ENCODE measurements at regions not wholly inside any gene's neighbourhood (a gene's known extent, or its start where the extent isn't known, plus 50 kb on each side); places are given as distances from the start of the nearest gene placed in this dataset.
"Not testable (repeated sequence)": the region's sequence is repeated elsewhere in the genome, so short reads cannot be mapped to it uniquely, and the experiment has no call there.

DNA sequence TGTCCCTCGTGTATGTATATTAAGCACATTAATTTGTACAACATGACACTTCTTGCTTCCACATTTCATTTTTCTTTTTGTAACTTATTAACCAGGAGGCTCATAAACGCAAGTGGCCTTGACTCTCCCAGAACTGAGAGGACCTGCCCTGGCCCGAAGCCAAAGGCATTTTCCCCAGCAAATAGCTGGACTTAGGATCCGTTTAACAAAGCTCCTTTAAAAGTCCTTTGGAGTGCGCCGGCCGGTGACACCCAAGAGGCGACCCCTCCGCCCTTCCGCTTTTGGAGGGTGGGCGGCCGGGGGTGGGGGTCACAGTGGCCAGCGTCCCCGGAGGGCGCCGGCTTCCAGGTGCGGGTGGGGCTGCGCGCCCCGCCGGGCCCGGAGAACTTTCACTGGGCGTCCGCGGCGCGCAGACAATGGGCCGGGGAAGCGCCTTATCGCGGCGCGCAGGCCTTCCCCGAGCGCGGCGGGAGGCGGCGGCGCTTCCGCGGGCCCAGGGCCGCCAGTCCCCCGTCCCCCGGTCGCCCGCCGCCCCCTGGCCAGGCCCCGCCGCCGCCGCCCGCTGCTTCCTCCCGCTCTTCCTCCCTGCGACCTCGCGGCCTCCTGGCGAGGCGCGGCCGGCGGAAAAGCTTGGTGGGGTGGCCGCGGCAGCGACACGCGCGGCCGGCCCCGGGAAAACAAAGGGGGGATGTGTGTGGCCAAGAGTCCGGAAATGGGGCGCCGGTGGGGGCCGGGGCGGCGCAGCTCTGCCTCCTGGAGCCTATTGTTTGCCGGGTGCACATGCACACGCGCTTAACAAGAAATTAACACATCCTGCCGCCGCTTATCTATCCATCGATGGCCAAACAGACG lies 613.4 kb downstream of the MCTP2 start:
- peak; percentile 61 for DNase-seq (ENCODE audit: low spot score)

DNA sequence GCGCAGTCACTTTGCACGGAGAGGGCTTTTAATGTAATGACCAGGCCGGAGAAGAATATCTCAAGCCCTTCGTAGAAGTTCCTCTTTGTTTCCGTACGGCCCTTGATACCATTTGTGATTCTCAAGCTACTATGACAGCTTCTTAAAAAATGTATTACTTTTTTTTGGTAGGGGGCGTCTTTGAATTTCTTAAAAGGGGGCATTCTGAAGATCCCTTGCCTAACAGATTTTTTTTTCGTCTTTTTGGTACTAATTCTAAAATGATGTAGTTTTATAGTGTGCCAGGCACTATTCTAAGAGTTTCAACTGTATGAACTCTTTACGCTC lies 614.0 kb downstream of the MCTP2 start:
- DNase-seq (ENCODE audit: low spot score) = no peak

DNA sequence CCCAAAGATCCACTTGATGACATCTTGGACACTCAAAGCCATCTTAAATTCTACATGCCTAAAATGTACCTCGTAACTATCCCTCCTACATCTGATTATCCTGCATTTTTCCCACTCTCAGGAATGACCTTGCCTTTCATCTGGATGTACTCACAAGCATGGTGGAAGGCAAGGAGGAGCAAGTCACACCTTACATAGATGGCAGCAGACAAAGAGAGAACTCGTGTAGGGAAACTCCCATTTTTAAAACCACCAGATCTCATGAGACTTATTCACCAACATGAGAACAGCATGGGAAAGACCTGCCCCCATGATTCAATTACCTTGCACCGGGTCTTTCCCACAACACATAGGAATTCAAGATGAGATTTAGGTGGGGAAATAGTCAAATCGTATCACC lies 616.0 kb downstream of the MCTP2 start:
- DNase-seq (ENCODE audit: low spot score) = no peak

DNA sequence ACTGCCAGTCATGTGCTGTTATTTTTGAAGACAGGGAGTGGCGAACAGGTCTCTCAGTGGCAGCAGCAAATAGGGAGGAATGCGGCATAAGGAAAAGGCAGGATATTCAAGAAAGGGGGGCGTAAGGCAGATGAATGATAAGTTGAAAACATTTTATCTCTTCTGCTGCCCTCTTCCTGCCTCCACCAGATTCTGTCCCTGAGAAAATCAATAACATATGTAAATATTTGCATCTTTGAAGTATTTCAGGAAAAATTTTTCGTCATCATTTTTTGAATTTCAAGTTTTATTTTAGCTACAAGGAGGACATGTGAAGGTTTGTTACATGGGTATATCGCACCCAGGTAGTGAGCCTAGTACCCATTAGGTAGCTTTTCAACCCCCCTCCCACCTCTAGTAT lies 616.7 kb downstream of the MCTP2 start:
- DNase-seq (ENCODE audit: low spot score) = no peak

DNA sequence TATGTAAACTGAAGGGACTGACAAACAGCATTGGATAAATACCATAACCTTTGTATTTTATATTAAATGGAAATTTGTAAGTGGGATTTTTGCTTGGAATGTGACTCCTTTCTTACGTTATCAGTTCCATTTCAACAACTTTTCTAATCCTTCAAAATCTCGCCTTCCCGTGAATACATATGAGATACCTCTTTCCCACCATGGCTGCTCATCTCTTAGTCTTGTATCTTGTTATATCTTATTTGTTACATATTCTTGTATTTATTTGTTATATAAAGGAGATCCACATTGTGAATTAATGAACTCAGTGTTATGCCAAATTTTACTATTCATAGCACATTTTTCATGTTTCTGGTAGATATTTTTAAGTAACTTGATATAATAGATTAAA lies 623.7 kb downstream of the MCTP2 start:
- no peak for DNase-seq (ENCODE audit: low spot score)

DNA sequence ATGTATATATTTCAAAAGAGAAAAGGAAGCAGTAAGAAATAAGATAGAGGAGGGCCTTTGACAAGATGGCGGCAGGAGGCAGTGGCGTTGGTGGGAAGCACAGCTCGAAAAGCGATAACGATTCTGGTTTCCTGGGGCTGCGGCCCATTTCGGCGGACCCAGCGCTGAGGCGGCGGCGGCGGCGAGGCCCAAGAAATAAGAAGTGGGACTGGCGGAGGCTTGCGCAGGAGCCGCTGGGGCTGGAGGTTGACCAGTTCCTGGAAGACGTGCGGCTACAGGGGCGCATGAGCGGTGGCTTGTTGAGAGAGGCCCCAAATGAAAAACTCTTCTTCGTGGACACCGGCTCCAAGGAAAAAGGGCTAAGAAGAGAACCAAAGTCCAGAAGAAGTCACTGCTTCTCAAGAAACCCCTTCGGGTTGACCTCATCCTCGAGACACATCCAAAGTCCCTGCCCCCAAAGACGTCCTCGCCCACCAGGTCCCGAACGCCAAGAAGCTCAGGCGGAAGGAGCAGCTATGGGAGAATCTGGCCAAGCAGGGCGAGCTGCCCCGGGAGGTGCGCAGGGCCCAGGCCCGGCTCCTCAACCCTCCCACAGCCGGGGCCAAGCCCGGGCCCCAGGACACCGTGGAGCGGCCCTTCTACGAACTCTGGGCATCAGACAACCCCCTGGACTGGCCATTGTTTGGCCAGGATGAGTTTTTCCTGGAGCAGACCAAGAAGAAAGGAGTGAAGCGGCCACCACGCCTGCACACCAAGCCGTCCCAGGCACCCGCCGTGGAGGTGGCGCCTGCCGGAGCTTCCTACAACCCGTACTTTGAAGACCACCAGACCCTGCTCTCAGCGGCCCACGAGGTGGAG lies 624.3 kb downstream of the MCTP2 start:
- no peak for DNase-seq (ENCODE audit: low spot score)

DNA sequence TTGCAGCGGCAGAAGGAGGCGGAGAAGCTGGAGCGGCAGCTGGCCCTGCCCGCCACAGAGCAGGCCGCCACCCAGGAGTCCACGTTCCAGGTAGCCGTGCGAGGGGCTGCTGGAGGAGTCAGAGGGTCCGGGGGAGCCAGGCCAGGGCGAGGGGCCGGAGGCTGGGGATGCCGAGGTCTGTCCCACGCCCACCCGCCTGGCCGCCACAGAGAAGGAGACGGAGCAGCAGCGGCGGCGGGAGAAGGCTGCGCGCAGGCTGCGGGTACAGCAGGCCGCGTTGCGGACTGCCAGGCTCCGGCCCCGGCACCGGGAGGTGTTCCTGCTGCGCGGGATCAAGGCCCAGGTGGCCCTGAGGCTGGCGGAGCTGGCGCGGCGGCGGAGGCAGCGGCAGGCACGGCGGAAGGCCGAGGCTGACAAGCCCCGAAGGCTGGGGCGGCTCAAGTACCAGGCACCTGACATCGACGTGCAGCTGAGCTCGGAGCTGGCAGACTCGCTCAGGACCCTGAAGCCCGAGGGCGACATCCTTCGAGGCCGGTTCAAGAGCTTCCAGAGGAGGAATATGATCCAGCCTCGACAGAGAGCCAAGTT lies 625.0 kb downstream of the MCTP2 start:
- DNase-seq (ENCODE audit: low spot score) = no peak

DNA sequence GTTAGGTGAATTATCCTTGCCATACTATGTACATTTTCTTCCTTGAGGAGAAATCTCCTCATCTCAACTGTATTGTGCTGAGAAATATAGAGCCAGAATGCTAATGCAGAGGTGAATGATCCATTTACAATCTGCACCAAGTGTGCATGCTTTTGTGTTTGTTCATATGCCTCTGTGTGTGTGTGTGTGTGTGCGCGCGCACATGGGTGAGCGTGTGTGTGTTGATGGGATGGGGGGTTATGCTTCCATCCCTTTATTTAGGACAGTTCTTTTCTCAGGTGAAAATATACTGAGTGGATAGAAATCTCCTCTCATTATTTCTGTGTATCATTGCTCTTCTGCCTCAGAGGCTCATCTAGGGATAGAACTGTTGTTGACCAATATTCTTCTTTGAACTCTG lies 626.1 kb downstream of the MCTP2 start:
- DNase-seq (ENCODE audit: low spot score) = no peak

DNA sequence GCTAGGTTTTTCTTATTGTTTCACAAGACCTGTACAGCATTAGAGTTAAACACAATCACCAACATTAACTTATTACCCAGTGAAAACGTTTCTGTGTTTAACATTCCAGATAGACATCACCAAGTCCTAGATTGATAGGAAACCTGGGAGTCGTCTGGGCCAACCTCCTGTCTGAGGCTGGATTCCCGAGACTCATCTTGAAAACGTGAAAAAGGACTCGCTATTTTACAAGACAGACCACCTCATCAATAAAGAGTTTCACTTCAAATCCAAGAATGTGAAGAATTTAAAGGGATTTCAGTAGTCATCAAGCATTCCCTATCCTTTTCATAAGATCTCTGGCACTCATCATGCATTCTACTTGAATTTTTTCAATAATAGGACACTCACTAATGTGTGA lies 626.6 kb downstream of the MCTP2 start:
- no peak for DNase-seq (ENCODE audit: low spot score)

DNA sequence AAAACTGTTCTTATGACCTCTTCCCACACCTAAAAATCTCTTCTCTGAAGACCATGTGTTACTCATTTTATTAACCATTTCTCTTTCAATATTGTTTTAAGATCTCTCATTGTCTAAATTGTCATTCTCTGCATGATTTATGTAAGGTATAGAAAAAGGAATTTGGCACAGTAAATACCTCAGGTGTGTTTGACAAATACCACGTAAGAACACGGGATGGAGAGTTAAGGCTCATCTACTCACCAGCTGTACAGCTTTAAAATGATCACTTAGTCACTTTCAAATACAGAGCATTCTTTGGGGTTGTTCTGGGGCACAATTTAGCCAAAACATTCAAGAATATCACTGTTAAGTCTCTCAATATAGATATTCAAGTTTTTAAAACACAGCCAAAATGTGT lies 627.1 kb downstream of the MCTP2 start:
- no peak for DNase-seq (ENCODE audit: low spot score)

DNA sequence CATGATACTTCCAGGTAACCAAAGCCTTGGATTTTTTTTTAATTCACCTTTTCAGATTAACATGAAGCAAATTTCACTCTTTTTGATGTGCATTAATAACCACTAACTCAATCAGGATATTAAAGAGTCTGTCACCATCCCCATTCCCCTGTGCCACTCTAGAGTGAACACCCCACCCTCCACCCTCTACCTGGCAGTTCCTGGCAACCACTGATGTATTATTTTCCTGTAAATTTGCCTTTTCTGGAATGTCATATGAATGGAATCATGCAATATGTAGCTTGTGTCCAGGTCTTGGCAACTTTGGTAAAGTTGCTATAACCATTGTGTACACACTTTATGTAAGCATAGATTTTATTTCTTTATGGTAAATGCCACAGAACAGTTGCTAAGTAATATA lies 627.6 kb downstream of the MCTP2 start:
- DNase-seq (ENCODE audit: low spot score) = no peak

DNA sequence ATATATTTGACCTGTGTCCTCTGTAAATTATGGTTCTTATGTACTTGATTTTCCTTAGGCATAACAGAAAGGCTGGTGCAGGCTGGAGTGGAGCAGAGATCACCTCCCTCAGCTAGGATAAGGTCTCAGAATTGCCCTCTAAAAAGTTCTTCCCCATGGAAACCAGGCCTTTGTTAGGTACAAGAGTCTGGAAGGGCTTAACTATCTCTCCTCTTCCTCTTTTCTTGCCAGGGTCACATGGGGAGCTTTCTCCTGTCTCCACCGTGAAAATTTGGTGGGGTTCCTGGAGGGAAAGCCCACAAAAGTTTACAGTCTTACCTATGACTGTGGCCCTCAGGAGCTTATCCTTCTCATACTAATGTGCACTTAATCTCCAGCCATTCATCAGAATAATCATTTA lies 633.2 kb downstream of the MCTP2 start:
- DNase-seq (ENCODE audit: low spot score) = no peak

DNA sequence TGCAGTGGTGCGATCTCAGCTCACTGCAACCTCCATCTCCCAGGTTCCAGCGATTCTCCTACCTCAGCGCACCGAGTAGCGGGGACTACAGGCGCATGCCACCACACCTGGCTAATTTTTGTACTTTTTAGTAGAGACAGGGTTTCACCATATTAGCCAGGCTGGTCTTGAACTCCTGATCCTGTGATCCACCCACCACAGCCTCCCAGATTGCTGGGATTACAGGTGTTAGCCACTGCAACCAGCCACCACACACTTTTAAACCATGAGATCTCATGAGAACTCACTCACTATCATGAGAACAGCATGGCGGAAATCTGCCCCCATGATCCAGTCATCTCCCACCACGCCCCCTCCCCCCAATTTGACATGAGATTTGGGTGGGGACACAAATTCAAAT lies 636.9 kb downstream of the MCTP2 start:
- not testable (repeated sequence) for DNase-seq (ENCODE audit: low spot score)

DNA sequence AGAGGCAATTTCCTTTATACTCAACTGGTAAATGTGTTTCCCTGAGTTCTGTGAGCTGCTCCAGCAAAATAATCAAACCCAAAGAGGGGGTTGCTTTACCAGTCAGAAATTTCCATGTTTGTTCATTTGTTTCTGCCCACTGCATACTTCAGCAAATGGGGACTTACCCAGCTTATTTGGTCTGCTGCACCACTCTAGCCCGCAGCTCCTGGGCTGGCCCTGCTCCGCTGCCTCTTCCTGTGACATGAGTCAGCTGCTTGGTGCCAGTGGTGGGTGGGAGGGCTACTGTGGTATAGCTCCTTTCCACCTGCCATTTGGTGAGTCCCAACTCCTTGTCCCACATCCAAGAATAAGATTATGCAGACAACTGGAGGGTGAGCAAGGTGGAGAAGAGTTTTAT lies 644.2 kb downstream of the MCTP2 start:
- DNase-seq (ENCODE audit: low spot score) = no peak

DNA sequence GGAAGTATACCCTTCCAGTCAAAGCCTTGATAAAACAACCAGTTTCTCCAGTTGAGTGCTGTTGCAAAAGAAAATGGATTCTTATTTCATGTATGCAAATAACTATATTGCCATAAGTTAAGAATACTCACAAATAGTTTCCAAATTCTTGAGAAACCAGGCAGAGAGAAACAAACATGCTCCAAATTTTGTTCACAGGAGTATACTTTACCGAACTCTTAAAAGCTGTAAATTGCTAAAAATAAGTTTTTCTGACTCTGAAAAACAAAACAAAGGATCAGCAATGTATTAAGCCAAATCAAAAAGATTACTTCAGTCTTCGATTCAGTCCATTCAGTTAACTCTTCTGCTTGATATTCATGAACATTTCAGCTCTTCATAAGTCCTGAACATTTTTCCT lies 646.5 kb downstream of the MCTP2 start:
- no peak for DNase-seq (ENCODE audit: low spot score)

DNA sequence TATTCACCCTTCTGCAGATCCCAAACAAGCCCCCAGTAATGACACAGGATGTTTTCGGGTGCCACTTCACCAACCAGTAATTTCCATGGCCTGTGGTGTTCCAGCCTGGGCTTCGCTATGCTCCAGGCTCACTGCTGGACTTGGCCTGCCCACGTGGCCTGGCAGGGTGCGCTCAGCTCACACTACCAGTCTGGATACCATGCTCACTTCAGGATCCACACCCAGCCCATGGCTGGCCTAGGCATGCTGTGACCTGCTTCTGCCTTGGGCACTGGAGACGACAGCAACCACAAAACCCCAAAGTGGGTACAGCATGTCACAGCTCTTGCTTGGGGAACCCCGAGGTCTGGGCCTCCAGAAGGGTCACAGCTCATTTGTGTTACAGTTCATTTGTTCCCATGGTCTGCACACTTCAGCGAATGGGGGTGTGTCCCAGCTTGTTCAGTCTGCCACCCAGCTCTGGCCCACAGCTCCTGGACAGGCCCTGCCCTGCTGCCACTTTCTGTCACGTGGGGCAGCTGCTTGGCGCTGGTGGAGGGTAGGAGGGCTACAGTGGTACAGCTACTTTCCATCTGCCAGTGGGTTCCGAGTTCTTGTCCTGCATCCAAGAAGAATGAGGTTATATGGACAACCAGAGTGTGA lies 650.8 kb downstream of the MCTP2 start:
- no peak for DNase-seq (ENCODE audit: low spot score)

DNA sequence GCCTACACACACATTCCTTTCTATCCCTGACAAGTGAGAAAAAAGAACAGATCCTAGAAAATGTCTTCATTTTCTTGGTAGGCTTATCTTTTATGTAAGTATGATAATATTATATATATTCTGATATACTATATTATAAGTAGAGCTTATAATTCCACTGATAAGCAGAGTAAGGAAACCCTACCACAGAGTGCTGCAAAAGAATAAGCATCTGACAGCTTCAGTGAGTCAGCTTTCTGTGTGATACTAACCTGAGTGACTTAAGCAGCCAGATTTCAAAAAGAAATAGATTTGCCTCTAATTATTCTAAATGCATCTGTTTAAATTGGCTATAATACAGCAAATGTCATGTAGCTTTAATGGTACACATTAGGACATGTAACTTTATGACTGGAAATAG lies 656.0 kb downstream of the MCTP2 start:
- no peak for DNase-seq (ENCODE audit: low spot score)

DNA sequence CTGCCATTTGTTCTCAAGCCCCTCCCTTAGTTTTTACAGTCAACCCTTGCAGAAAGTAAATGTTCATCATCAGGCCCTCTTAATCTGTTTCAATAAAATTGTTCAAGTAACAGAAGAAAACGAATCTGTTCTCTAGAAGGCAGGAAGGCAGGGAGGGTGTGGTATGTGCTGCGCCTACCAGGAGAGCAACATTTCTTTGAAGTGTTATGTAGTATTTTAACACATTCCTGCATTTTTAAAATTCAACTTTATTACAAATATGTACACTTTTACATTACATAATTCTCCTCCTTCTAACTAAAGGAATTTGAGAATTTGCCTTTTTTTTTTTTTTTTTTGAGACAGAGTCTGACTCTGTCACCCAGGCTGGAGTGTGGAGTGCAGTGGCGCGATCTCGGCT lies 657.8 kb downstream of the MCTP2 start:
- DNase-seq (ENCODE audit: low spot score) = no peak

DNA sequence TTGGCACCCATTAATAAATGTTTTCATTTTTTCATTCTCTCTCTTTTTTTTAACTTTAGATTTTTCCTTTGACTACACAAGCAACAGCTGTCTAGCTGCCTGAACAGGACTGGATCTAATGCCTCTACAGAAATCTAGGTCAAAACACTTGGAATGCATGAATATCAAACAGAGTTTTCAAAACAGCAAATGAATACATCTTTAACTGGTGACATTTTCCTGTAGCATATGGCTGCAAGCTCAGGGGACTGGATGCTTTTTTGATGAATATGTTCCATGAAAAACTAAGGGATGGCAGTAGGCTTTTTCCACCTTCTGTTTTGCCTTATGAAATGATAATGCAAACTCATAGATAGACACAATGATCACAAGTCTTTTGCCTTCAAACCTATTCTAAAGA lies 661.7 kb downstream of the MCTP2 start:
- DNase-seq (ENCODE audit: low spot score) = no peak

DNA sequence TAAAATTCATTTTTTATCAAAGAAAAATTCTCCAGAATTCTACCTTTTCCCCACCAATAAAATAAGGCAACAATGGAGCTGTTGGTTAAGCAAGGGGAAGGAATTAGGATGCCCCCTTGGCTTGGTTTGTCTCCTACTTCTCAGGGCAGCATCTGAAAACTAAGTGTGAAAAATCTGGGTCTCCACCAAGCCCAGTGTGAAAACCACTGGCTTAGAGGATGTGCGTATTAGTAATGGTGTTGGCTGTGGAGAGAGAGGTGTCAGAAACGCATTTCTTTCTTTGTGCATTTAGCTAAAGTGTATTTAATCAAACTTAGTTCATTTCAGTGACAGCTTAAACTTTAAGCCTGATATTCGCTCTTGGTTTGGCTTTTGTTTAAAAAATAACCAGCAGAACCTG lies 662.7 kb downstream of the MCTP2 start:
- DNase-seq (ENCODE audit: low spot score) = no peak

DNA sequence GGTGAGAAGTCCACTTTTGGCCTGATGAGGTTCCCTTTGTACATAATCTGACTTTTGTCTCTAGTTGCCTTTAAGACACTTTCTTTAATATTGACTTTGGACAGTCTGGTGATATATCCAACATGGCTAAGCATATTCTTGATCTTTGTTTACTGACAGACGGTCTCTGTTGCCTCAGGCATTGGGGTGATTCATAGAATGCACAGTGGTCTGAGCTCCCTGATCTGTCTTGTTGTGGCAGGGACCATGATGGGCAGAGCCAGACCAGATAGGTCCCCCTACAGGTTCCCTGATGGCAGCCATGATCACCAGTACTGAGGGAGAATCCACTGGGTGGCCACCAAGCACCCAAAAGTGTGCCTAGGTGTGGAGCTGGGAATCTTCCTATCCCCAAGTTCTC lies 678.1 kb downstream of the MCTP2 start:
- DNase-seq (ENCODE audit: low spot score) = no peak

DNA sequence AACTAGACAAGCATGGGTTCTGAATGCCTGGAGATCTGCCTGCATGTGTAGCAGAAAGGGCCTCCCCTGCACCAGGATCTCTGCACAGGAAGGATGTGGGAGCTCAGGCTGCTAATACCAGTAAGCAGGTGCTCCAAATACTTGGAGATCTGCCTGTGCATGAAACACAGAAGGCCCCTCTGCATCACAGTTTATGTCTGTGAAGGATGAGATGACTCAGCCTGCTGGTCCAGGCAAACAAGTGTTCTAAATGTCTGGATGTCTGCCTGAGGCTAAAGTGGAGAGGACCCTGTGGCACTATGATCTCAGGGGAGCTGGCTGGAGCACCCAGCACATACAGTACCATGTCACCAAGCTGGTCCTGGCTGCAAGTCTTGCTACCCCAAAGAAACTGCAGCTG lies 678.8 kb downstream of the MCTP2 start:
- no peak for DNase-seq (ENCODE audit: low spot score)

DNA sequence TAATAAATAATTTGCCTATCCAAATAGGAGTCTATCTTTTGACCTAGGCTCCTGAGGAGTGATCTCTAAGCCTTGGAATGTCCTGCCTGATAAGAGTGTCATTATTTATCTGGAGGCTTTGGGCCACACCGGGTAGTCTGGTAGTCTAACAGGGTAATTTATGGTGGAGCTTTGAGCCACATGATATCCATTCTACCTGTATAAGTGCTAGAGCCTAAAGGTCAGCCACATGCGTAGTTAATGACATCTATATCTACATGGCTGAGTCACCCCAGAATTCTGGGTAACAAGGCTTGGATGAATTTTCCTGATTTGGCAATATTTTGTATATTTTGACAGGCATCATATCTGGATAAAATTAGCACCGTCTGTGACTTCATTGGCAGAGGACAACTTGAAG lies 681.4 kb downstream of the MCTP2 start:
- DNase-seq (ENCODE audit: low spot score) = no peak
